GM18519 (cell line): ENCODE measurements at regions not wholly inside any gene's neighbourhood (a gene's known extent, or its start where the extent isn't known, plus 50 kb on each side); places are given as distances from the start of the nearest gene placed in this dataset.

Source experiments
- ATAC-seq: cut with Tn5 transposase; IDR thresholded peaks from one replicate; pipeline ENCODE4 v1.9.1; 2021; ENCODE audit warnings: mild to moderate bottlenecking, moderate library complexity; ENCODE audit not compliant: unreplicated experiment, low FRiP score

- no peak for ATAC-seq
Observed at GRCh38 chr4:115315182-115315581, 201.8 kb upstream of the NDST4 start.

- ATAC-seq, result no peak
Observed at GRCh38 chr4:115310641-115311040, 197.2 kb upstream of the NDST4 start.

- ATAC-seq, result no peak
Observed at GRCh38 chr4:115294717-115295116, 181.3 kb upstream of the NDST4 start.

GRCh38 chr4:115293093-115293462 lies 179.7 kb upstream of the NDST4 start:
- no peak for ATAC-seq

- no peak for ATAC-seq
Observed at GRCh38 chr4:115292320-115293092, 179.1 kb upstream of the NDST4 start.

- ATAC-seq, result no peak
Observed at GRCh38 chr4:115287426-115287825, 174.0 kb upstream of the NDST4 start.

- ATAC-seq, result no peak
Observed at GRCh38 chr4:115279330-115279729, 165.9 kb upstream of the NDST4 start.

- ATAC-seq, result no peak
Observed at GRCh38 chr4:115278830-115279229, 165.4 kb upstream of the NDST4 start.

GRCh38 chr4:115275615-115276014 lies 162.2 kb upstream of the NDST4 start:
- no peak for ATAC-seq

GRCh38 chr4:115274545-115274944 lies 161.1 kb upstream of the NDST4 start:
- peak; percentile 73 for ATAC-seq

GRCh38 chr4:115272594-115272993 lies 159.2 kb upstream of the NDST4 start:
- peak; percentile 28 for ATAC-seq

- ATAC-seq, result peak; percentile 58
Observed at GRCh38 chr4:115272185-115272584, 158.8 kb upstream of the NDST4 start.

GRCh38 chr4:115260195-115260594 lies 146.8 kb upstream of the NDST4 start:
- no peak for ATAC-seq

GRCh38 chr4:115259642-115260041 lies 146.2 kb upstream of the NDST4 start:
- ATAC-seq, result no peak

GRCh38 chr4:115249808-115250207 lies 136.4 kb upstream of the NDST4 start:
- no peak for ATAC-seq

GRCh38 chr4:115234405-115235093 lies 121.1 kb upstream of the NDST4 start:
- ATAC-seq, result peak; percentile 48

GRCh38 chr4:115233600-115233999 lies 120.2 kb upstream of the NDST4 start:
- no peak for ATAC-seq

- no peak for ATAC-seq
Observed at GRCh38 chr4:115229873-115230272, 116.5 kb upstream of the NDST4 start.

- no peak for ATAC-seq
Observed at GRCh38 chr4:115228851-115229250, 115.4 kb upstream of the NDST4 start.

- no peak for ATAC-seq
Observed at GRCh38 chr4:115222061-115222460, 108.6 kb upstream of the NDST4 start.

GRCh38 chr4:115219862-115220261 lies 106.4 kb upstream of the NDST4 start:
- ATAC-seq, result no peak

GRCh38 chr4:115219315-115219860 lies 106.0 kb upstream of the NDST4 start:
- no peak for ATAC-seq
